Eye (tissue), 1 donor: ENCODE measurements at regions not wholly inside any gene's neighbourhood (a gene's known extent, or its start where the extent isn't known, plus 50 kb on each side); places are given as distances from the start of the nearest gene placed in this dataset.
A peak's percentile ranks its signal among the peaks of the same experiment; 100 is the strongest.
"Not testable (repeated sequence)": the region's sequence is repeated elsewhere in the genome, so short reads cannot be mapped to it uniquely, and the experiment has no call there.

Experiments
- DNase-seq: peaks from one replicate; pipeline ENCODE4 v3.0.0-alpha.2; 2015

- peak; percentile 16 for DNase-seq
Measured at GRCh38 chr15:23225756-23226729, 89.4 kb upstream of the GOLGA6L1 start.

GRCh38 chr15:23209452-23209851 lies 72.8 kb upstream of the GOLGA6L1 start:
- DNase-seq = not testable (repeated sequence)

GRCh38 chr15:23199811-23200465 lies 63.3 kb upstream of the GOLGA6L1 start:
- not testable (repeated sequence) for DNase-seq

GRCh38 chr15:23198375-23198774 lies 61.8 kb upstream of the GOLGA6L1 start:
- not testable (repeated sequence) for DNase-seq

GRCh38 chr15:23192313-23192712 lies 55.7 kb upstream of the GOLGA6L1 start:
- not testable (repeated sequence) for DNase-seq
